WTC11 (cell line): ENCODE measurements at regions not wholly inside any gene's neighbourhood (a gene's known extent, or its start where the extent isn't known, plus 50 kb on each side); places are given as distances from the start of the nearest gene placed in this dataset.

ENCODE experiments used
- ATF3 ChIP-seq: sonication (generic); formaldehyde crosslinking; conservative IDR thresholded peaks from 2 replicates; pipeline ENCODE4 v1.8.1; 2022; ENCODE audit warnings: mild to moderate bottlenecking, missing genetic modification reagents
- CREM ChIP-seq: sonication (generic); formaldehyde crosslinking; IDR thresholded peaks from 2 replicates; pipeline ENCODE4 v1.8.1; 2022; ENCODE audit warnings: mild to moderate bottlenecking, missing genetic modification reagents, moderate library complexity
- CTCF ChIP-seq: fragments of 200-600 bp; IDR thresholded peaks from 2 replicates; pipeline ENCODE4 v1.8.0; 2022; ENCODE audit warnings: antibody characterized with exemption
- GABPB1 ChIP-seq: sonication (generic); formaldehyde crosslinking; IDR thresholded peaks from 2 replicates; pipeline ENCODE4 v1.8.1; 2023; ENCODE audit warnings: mild to moderate bottlenecking, missing genetic modification reagents
- IRF1 ChIP-seq: sonication (generic); formaldehyde crosslinking; IDR thresholded peaks from 2 replicates; pipeline ENCODE4 v1.8.0; 2023; ENCODE audit warnings: missing genetic modification reagents
- MXD4 ChIP-seq: fragments of 250-450 bp; sonication (Bioruptor Pico); IDR thresholded peaks from 2 replicates; pipeline ENCODE4 v1.8.0; 2021; ENCODE audit warnings: mild to moderate bottlenecking, moderate library complexity, borderline replicate concordance
- NR2C2 ChIP-seq: sonication (generic); formaldehyde crosslinking; IDR thresholded peaks from 2 replicates; pipeline ENCODE4 v1.8.0; 2022; ENCODE audit warnings: mild to moderate bottlenecking, missing genetic modification reagents
- NR3C1 ChIP-seq: sonication (generic); formaldehyde crosslinking; conservative IDR thresholded peaks from 2 replicates; pipeline ENCODE4 v1.8.1; 2023; ENCODE audit warnings: low read depth, mild to moderate bottlenecking, missing genetic modification reagents
- SMAD4 ChIP-seq: sonication (generic); formaldehyde crosslinking; IDR thresholded peaks from 2 replicates; pipeline ENCODE4 v1.8.0; 2022; ENCODE audit warnings: mild to moderate bottlenecking, missing genetic modification reagents
- ZNF281 ChIP-seq: sonication (generic); formaldehyde crosslinking; IDR thresholded peaks from 2 replicates; pipeline ENCODE4 v1.8.0; 2023; ENCODE audit warnings: mild to moderate bottlenecking, missing genetic modification reagents

GRCh38 chr4:177706916-177707315, 264.7 kb upstream of the AGA start:
- TF ChIP-seq CTCF (no peak), GABPB1 (CRISPR knock-in tag) (no peak), MXD4 (CRISPR knock-in tag) (no peak), IRF1 (CRISPR knock-in tag) (no peak), ZNF281 (no peak), CREM (no peak), NR2C2 (CRISPR knock-in tag) (no peak), ATF3 (CRISPR knock-in tag) (no peak), NR3C1 (CRISPR knock-in tag) (no peak), SMAD4 (CRISPR knock-in tag) (no peak)
